ENCODE measurements at regions not wholly inside any gene's neighbourhood (a gene's known extent, or its start where the extent isn't known, plus 50 kb on each side); places are given as distances from the start of the nearest gene placed in this dataset.
A peak's percentile ranks its signal among the peaks of the same experiment; 100 is the strongest.

- FAIRE-seq, result no peak
- intact Hi-C loops (cut with DNase I), result no loop called here
- Histone ChIP-seq H3K36me3 (no peaks in the 10 kb centered on the region), H3K27ac (no peak overlapping the region), H3K27me3 (no peaks in the 10 kb centered on the region), H3K4me1 (no peaks in the 10 kb centered on the region), H3K4me3 (no peak overlapping the region), H3K9me3 (no peaks in the 10 kb centered on the region)
- no peak for ATAC-seq
- no peak for TF ChIP-seq CTCF (IDR thresholded peaks at IDR 0.05)
- DNase-seq, result no peak
- WGBS, 2 donors, result 78 to 82% methylated on average over 2 of the region's 2 CpGs
These were observed 70.9 kb downstream of the CGGBP1 start for GRCh38 chr3:87987952-87988351.

GRCh38 chr3:87982421-87982820, 76.4 kb downstream of the CGGBP1 start:
- Histone ChIP-seq H3K27me3 (no peaks in the 10 kb centered on the region), H3K27ac (no peak overlapping the region), H3K4me1 (no peaks in the 10 kb centered on the region), H3K36me3 (no peaks in the 10 kb centered on the region), H3K4me3 (no peak overlapping the region), H3K9me3 (no peaks in the 10 kb centered on the region)
- 84 to 85% methylated on average over 3 of the region's 3 CpGs for WGBS, 2 donors
- ATAC-seq, result no peak
- no peak for DNase-seq
- FAIRE-seq, result no peak
- no peak for TF ChIP-seq CTCF (IDR thresholded peaks at IDR 0.05)
- intact Hi-C loops (cut with DNase I), result no loop called here

GRCh38 chr3:87979527-87979926, 79.3 kb downstream of the CGGBP1 start:
- Histone ChIP-seq H3K27ac (no peak overlapping the region), H3K9me3 (no peaks in the 10 kb centered on the region), H3K4me3 (no peak overlapping the region), H3K4me1 (no peaks in the 10 kb centered on the region), H3K36me3 (no peaks in the 10 kb centered on the region), H3K27me3 (no peaks in the 10 kb centered on the region)
- 90 to 94% methylated on average over 4 of the region's 4 CpGs for WGBS, 2 donors
- peak in 2 of 6 donors; percentile 20 to 48 for DNase-seq
- no peak for TF ChIP-seq CTCF (IDR thresholded peaks at IDR 0.05)
- no peak for FAIRE-seq
- intact Hi-C loops (cut with DNase I), result no loop called here
- no peak for ATAC-seq

- Histone ChIP-seq H3K4me1 (no peaks in the 10 kb centered on the region), H3K27ac (no peak overlapping the region), H3K36me3 (no peaks in the 10 kb centered on the region), H3K27me3 (no peaks in the 10 kb centered on the region), H3K4me3 (no peak overlapping the region), H3K9me3 (no peaks in the 10 kb centered on the region)
- ATAC-seq, result no peak
- no peak for FAIRE-seq
- intact Hi-C loops (cut with DNase I), result no loop called here
- no peak for DNase-seq
- WGBS, 2 donors, result 83 to 96% methylated on average over 1 of the region's 1 CpG
- TF ChIP-seq CTCF (IDR thresholded peaks at IDR 0.05), result no peak
These were observed 81.0 kb downstream of the CGGBP1 start for GRCh38 chr3:87977765-87978164.

GRCh38 chr3:87975716-87976115, 83.1 kb downstream of the CGGBP1 start:
- 28 to 43% methylated on average over 1 of the region's 1 CpG for WGBS, 2 donors
- Histone ChIP-seq H3K27me3 (no peaks in the 10 kb centered on the region), H3K4me3 (no peak overlapping the region), H3K4me1 (no peaks in the 10 kb centered on the region), H3K27ac (no peak overlapping the region), H3K36me3 (no peaks in the 10 kb centered on the region), H3K9me3 (no peaks in the 10 kb centered on the region)
- no peak for ATAC-seq
- FAIRE-seq, result no peak
- intact Hi-C loops (cut with DNase I), result no loop called here
- no peak for TF ChIP-seq CTCF (IDR thresholded peaks at IDR 0.05)
- DNase-seq, result no peak

All from pancreas (tissue), 10 donors.